ENCODE measurements at regions not wholly inside any gene's neighbourhood (a gene's known extent, or its start where the extent isn't known, plus 50 kb on each side); places are given as distances from the start of the nearest gene placed in this dataset.

DNA sequence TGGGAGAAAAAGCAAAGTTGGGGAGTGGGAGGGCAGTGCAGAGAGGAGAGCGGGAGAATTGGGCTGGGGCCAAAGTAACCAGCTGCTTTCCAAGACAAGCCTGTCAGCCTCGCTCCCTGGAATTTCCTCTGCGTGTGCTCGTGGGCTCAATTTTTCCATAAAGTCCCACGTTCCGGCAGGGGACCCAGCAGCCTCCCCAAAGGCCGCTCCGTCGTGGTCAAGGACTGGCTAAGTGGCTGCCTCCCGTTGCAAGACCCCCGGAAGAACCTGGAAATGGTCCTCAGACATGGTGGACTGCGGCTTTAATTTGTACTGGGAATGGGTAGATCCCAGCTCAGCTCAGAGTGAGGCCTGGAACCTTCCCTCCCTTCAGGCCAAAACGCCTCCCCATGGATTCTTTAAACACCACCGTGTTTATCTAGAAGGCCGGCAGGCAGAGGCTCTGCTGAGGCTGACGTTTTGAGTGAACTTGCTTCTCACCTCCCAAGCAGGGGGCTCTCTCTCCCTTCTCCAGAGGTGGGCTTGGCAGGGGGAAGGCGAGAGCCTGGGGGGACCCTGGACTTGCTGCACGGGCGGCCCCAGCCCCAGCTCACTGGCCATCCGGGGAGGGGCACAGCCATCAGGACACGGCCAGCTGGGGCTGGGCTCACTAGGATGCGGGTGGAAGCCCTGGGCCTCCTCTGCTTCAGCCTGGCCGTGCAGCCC lies 190.0 kb downstream of the C16orf95 start:
- H3K4me1 ChIP-seq (ENCODE audit: low read depth) = no peaks in the 10 kb centered on the region
- H3K4me3 ChIP-seq = no peak overlapping the region
- TF ChIP-seq, protein P1, sequence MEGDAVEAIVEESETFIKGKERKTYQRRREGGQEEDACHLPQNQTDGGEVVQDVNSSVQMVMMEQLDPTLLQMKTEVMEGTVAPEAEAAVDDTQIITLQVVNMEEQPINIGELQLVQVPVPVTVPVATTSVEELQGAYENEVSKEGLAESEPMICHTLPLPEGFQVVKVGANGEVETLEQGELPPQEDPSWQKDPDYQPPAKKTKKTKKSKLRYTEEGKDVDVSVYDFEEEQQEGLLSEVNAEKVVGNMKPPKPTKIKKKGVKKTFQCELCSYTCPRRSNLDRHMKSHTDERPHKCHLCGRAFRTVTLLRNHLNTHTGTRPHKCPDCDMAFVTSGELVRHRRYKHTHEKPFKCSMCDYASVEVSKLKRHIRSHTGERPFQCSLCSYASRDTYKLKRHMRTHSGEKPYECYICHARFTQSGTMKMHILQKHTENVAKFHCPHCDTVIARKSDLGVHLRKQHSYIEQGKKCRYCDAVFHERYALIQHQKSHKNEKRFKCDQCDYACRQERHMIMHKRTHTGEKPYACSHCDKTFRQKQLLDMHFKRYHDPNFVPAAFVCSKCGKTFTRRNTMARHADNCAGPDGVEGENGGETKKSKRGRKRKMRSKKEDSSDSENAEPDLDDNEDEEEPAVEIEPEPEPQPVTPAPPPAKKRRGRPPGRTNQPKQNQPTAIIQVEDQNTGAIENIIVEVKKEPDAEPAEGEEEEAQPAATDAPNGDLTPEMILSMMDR (IDR thresholded peaks at IDR 0.05; ENCODE audit: low read depth, low read length) = no peak
- peak in 1 of 2 donors; percentile 87 for DNase-seq (ENCODE audit: low read depth in 1 of 2, low spot score in 1 of 2)
- H3K36me3 ChIP-seq = no peaks in the 10 kb centered on the region
- H3K27me3 ChIP-seq = no peaks in the 10 kb centered on the region
- H3K27ac ChIP-seq = no peak overlapping the region
- H3K9me3 ChIP-seq (ENCODE audit: low read depth) = no peaks in the 10 kb centered on the region

DNA sequence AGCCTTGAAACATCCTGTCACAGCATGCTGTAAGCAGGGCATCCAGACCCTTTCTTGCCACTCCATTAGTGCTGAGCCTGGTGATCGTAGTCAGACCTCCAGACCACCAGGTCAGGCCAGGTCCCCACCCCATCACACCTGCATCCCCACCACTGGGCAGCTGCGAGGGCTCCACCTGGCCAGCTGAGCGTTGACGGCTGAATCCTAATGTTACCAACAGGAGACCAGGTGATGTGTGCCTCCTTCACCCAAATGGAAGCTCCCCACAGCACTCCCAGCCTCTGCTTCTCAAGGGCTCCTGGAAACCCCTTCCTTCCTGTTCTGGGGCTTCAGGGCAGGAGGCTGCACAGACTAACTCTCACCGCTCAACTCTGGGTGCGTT lies 189.4 kb downstream of the C16orf95 start:
- Histone ChIP-seq H3K4me1 (ENCODE audit: low read depth) (no peaks in the 10 kb centered on the region), H3K27me3 (no peaks in the 10 kb centered on the region), H3K36me3 (no peaks in the 10 kb centered on the region), H3K4me3 (no peak overlapping the region), H3K9me3 (ENCODE audit: low read depth) (no peaks in the 10 kb centered on the region), H3K27ac (no peak overlapping the region)
- TF ChIP-seq, protein P1 (IDR thresholded peaks at IDR 0.05; ENCODE audit: low read depth, low read length) = no peak
- DNase-seq (ENCODE audit: low read depth in 1 of 2, low spot score in 1 of 2) = no peak

DNA sequence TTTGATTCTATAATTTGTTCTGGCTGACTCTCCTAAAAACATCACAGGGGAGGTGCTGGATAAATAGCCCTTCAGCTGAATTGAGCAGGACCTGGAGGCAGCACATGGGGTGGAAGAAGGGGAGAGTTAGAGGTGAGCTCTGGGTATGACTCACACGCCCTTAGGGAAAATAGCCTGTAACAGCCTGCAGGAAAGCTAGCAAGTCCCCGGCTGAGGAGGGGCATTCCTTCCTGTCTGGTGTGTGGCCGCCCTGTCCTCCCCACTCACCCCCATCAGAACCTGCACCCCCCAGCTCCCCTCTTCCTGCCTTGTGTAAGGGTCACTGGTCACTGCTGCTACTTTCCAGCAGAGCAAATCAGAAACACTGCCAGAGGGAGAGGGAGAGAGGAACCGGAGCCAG lies 187.4 kb downstream of the C16orf95 start:
- DNase-seq (ENCODE audit: low read depth in 1 of 2, low spot score in 1 of 2) = peak in 1 of 2 donors; percentile 60
- no peaks in the 10 kb centered on the region for H3K27me3 ChIP-seq

DNA sequence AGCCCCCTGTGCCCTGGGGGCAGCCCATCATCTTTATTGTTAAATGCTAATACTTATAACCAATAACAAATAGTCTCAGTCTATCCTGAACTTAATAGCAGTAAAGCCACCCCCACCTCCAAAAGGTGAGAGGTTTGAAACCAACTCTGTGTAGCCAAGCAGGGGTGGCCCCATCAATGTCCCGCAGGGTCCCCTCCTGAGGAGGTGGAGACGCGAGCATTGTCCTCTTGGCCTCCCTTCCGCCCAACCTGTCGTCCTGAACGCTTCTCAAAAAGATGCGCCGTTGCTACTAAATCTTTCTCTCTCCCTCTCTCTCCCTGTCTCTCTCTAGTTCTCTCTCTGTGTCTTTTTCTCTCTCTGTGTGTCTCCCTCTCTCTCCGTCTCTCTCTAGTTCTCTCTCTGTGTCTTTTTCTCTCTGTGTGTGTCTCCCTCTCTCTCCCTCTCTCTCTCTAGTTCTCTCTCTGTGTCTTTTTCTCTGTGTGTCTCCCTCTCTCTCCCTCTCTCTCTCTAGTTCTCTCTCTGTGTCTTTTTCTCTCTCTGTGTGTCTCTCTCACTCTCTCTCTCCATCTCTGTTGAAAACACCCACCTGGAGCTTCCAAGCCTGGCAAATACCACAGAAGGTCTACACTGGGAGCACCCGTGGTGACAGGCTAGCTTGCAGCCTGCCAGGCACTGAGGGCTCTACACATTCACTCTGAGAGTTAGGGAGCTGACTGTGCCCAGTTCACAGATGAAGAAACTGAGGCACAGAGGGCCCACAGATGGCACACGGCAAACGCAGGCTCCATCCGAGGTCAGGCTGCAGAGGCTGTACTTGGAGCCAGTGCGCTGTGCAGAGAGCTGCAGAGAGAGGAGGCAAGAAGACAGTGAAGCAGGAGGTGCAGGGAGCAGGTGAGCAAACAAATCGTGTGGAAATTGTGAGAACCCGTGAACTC lies 185.9 kb downstream of the C16orf95 start:
- DNase-seq (ENCODE audit: low read depth in 1 of 2, low spot score in 1 of 2) = no peak
- Histone ChIP-seq H3K9me3 (ENCODE audit: low read depth) (no peaks in the 10 kb centered on the region), H3K4me3 (no peak overlapping the region), H3K27ac (no peak overlapping the region), H3K27me3 (no peaks in the 10 kb centered on the region), H3K36me3 (no peaks in the 10 kb centered on the region), H3K4me1 (ENCODE audit: low read depth) (no peaks in the 10 kb centered on the region)
- TF ChIP-seq, protein P1 (IDR thresholded peaks at IDR 0.05; ENCODE audit: low read depth, low read length) = no peak

More for the DNA sequence above, 187.4 kb downstream of the C16orf95 start:
- H3K9me3 ChIP-seq (ENCODE audit: low read depth) = no peaks in the 10 kb centered on the region
- TF ChIP-seq, protein P1 (IDR thresholded peaks at IDR 0.05; ENCODE audit: low read depth, low read length) = no peak
- no peak overlapping the region for H3K27ac ChIP-seq
- H3K4me1 ChIP-seq (ENCODE audit: low read depth) = no peaks in the 10 kb centered on the region
- no peaks in the 10 kb centered on the region for H3K36me3 ChIP-seq
- no peak overlapping the region for H3K4me3 ChIP-seq

DNA sequence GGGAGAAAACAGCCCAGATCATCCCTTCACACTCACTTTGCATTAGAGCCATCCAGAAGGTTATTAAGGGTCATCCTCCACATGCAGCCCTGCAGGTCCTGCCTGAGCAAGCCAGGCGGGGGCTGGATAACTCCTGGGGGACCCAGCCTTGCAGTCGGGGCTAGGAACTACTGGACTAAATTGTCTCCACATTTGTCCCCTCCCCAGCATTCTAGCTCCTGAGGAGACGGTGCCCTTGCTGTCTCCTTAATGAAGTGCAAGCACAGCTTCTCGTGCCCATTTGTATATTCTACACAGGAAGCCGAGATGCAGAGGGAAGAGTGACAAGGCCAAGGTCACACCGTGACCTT lies 185.2 kb downstream of the C16orf95 start:
- no peaks in the 10 kb centered on the region for H3K27me3 ChIP-seq
- H3K4me1 ChIP-seq (ENCODE audit: low read depth) = no peaks in the 10 kb centered on the region
- no peak overlapping the region for H3K4me3 ChIP-seq
- DNase-seq (ENCODE audit: low read depth in 1 of 2, low spot score in 1 of 2) = no peak
- TF ChIP-seq, protein P1 (IDR thresholded peaks at IDR 0.05; ENCODE audit: low read depth, low read length) = no peak
- no peaks in the 10 kb centered on the region for H3K36me3 ChIP-seq
- H3K9me3 ChIP-seq (ENCODE audit: low read depth) = no peaks in the 10 kb centered on the region
- H3K27ac ChIP-seq = no peak overlapping the region

Measured in cardiac muscle cell (in vitro differentiated cells and primary cell).